AG09319 (cell line): ENCODE measurements at regions not wholly inside any gene's neighbourhood (a gene's known extent, or its start where the extent isn't known, plus 50 kb on each side); places are given as distances from the start of the nearest gene placed in this dataset.

Experiments used
- DNase-seq: peaks from one replicate; pipeline ENCODE4 v3.0.0-alpha.2; 2010; ENCODE audit warnings: low read depth; ENCODE audit errors: extremely low read depth
- TF ChIP-seq, protein P1 (sequence below): IDR thresholded peaks from 2 replicates; pipeline ENCODE4 v1.5.1; 2011; ENCODE audit warnings: low read depth, mild to moderate bottlenecking, inconsistent platforms, low read length, moderate library complexity

DNA sequence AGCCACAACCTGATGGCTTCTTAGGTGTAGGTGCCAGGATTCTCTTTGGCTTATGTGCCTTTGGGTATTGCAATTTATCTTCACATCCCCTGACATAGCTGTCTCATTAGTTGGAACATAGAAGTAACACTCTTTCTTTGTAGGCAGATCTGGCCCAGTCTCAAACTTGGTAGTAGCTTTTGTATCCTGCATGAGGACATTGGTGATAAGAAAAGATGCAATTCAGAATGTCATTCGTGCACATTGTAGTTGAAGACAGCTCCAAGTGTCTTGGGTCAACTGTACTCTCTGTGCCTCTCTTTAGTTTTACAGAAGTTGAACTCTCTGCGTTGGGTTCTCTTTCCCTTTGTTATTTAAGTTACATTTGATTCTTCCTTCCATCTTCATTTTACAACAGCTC is 69.6 kb upstream of the BCL11A start:
- TF ChIP-seq, protein P1, sequence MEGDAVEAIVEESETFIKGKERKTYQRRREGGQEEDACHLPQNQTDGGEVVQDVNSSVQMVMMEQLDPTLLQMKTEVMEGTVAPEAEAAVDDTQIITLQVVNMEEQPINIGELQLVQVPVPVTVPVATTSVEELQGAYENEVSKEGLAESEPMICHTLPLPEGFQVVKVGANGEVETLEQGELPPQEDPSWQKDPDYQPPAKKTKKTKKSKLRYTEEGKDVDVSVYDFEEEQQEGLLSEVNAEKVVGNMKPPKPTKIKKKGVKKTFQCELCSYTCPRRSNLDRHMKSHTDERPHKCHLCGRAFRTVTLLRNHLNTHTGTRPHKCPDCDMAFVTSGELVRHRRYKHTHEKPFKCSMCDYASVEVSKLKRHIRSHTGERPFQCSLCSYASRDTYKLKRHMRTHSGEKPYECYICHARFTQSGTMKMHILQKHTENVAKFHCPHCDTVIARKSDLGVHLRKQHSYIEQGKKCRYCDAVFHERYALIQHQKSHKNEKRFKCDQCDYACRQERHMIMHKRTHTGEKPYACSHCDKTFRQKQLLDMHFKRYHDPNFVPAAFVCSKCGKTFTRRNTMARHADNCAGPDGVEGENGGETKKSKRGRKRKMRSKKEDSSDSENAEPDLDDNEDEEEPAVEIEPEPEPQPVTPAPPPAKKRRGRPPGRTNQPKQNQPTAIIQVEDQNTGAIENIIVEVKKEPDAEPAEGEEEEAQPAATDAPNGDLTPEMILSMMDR, result no peak
- no peak for DNase-seq

DNA sequence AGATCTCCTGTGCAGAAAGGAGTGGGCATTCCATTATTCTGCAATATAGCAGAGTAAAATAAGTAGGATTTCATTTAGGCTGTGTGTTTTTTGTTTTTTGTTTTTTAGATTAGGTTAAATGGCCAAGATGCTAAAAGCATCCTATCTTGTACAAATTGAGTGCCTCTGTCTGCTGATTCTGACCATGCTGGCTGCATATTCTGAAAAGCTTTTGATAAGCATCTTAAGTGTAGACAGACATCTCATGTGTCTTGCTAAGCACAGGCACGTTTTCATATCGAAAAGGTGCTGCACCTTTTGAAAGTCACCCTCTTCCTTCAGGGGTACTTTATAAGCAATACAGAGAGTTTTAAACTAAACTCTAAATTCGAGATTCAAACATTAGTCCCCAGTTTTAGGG is 74.0 kb upstream of the BCL11A start:
- TF ChIP-seq, protein P1, result no peak
- DNase-seq, result no peak

DNA sequence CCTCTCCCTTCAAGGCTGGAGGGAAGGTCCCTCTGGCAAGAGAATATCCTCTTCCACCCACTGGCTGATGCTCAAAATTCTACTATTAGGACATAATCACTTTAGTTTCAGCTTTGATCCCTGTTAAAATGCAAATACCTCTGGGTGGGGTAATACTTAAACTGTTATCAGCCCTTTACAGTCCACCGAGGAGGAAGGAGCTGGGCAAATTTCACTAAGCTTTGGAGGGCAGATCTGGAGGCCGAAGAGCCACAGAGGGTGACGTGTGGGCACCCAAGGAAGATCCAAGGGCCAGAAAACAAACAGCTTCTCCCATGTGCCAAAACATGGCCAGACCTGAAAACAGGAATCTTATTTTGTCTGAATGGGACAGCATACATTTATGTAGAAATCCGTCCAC is 74.6 kb upstream of the BCL11A start:
- TF ChIP-seq, protein P1, result no peak
- no peak for DNase-seq

DNA sequence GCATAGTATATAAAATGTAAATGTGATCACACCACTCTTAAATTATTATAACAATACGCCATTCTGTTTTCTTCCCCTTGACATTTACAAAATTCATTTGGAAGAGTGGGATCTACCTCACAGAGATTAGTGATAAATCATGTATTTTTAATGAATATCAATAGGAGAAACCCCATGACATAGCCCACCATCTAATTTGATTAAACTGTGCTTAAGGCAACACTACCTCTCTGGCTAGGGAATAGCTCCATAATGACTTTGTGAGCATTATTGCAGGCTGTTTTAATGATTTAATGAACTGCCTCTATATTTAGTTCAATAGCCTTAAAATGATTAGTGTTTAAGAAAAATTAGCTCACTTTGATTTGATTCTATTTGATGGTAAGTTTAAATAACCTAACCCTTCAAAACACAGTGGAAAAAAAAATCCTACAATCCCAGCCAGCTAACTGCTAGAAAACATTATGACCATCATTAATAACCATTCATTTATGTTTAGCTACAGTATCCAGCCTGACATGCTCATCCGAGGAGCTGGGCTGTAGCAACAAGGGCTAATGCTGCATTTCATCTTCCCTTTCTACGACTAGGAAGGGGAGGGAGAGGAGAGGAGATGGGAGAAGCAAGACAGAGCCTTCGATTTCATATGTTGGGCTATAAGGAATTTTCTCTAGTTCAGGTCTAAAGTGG is 75.3 kb upstream of the BCL11A start:
- DNase-seq, result no peak
- TF ChIP-seq, protein P1, result no peak

DNA sequence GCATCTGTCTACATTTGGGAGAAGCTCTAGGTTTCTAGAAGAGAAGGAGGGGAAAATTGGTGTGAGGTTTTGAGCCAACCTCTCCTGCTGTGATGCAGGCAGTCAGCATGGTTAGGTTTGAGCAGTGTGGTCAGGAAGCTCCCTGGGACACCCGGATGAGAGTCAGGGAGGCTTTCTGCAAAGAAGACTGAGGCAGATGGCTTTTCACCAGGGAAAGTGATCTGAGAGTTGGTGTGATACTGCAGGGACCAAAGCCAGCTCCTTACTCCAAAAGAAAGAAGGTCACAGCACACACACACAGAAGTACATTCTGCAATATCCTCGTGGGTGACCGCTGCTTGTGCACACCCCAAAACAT is 75.8 kb upstream of the BCL11A start:
- no peak for DNase-seq
- TF ChIP-seq, protein P1, result no peak

DNA sequence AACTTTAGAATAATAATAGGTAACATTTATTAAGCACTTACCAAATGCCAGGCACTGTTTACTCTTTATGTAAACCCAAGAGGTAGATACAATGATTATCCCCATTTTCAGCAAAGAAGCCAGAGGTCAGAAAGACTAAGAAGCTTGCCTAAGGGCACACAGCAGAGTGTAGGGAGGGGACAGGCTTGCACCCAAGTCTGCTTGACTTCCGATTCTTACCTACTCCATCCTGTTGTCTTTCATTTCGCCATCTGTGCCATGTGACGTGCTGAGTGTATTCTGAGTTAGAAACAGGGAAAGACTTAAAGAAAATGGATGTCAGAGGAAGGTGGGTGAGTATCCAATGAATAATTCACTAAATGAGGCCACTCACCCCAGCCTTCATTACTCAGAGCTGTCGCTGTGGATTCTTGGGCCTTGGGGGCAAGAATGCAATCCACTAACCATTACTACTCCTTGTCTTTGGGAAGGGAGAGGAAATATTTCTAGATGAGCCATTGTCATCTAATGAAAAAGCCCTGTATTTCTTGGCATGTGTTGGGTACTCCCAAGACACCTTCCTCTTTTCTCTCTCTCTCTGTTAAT is 76.4 kb upstream of the BCL11A start:
- no peak for DNase-seq
- TF ChIP-seq, protein P1, result no peak

DNA sequence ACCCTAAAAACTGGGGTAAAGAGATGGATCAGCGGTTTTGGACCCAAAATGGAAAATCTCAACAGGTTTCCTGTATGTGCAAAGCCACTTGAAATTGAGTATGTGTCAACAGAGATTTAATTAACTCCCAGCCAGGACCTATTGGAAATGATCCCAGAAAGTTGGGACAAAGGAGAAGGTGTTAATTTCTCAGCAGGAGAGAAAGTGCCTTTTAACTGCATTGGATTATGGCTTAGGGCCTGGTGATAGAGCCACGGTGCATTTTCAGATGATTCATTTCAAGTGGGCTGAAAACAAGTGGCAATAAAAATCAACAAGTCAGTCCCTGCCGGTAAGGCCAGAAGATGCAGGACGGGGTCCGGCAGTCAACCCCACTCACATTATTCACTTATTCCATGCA is 80.2 kb upstream of the BCL11A start:
- no peak for DNase-seq
- TF ChIP-seq, protein P1, result no peak
